NCI-H2029 (cell line): ENCODE measurements at regions not wholly inside any gene's neighbourhood (a gene's known extent, or its start where the extent isn't known, plus 50 kb on each side); places are given as distances from the start of the nearest gene placed in this dataset.
"Not testable (repeated sequence)": the region's sequence is repeated elsewhere in the genome, so short reads cannot be mapped to it uniquely, and the experiment has no call there.

ENCODE experiments used
- DNase-seq: peaks from one replicate; lab custom pipeline; 2025; lab: John Stamatoyannopoulos, UW

DNA sequence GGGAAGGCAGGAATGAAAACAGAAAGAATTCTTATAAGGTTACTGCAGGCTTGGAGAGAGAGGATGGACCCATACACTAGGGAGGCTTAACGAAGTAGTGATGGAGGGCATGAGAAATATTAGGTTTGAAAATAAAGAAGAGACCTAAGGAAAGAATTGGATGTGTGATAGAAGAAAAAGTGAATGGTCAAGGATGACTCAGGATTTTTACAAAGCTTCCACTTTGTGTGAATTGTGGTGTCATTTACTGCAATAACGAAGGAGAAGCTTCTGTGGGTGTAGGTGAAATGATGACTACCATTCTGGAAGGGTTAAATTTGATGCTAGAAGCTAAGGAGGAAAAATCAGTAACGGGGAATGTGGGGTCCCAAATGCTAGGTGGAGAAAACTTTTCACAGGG, 191.2 kb downstream of the UTRN start:
- DNase-seq = no peak

DNA sequence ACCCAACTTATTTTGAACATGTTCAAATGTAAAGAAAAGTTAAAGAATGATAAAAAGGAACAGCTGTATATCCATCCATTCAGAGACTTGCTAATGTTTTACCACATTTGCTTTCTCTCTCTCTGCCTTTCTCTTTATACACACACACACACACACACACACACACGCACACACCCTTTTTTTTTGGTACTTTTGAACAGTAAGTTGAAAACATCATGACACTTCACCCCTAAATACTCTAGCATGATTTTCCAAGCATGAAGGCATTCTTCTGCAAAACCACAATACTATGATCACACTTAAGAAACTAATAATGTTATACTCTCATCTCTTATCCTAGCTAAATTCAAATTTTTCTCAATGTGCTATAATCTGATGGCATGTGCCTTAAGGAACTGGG, 192.3 kb downstream of the UTRN start:
- DNase-seq = no peak

DNA sequence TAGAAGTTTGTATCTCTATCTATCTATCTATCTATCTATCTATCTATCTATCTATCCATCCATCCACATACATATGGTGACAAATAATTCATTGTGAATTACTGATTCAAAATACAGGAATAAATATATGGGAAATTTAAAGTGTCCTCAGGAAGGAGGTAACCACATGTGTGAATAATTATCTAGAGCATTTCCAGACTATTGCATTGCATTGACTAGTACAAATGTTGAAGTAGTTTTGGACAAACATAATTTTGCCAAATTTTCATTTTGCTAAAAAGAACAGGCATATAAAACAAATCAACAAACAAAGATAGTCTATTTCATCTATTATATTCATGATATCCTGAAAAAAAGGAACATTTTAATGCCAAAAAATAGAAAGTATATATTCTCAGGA, 192.7 kb downstream of the UTRN start:
- no peak for DNase-seq

DNA sequence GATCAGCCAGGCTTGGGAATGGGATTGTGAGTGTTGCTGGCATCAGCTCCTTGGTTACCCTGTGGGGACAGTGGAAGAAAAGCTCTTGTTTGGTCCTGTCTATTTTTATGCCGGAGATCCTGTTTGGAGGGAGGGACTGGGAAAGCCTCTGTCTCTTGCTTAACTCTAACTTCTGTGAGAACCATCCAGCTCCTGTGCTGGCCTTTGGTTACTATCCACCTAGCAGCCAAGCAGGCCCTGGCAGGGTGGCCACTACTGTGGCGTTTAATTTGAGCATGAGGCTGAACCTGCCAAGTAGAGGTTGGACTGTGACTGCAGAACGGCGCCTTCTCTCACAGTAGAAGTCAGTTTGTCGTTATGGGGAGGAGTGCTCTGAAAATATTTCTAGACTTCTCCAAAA, 193.3 kb downstream of the UTRN start:
- no peak for DNase-seq

DNA sequence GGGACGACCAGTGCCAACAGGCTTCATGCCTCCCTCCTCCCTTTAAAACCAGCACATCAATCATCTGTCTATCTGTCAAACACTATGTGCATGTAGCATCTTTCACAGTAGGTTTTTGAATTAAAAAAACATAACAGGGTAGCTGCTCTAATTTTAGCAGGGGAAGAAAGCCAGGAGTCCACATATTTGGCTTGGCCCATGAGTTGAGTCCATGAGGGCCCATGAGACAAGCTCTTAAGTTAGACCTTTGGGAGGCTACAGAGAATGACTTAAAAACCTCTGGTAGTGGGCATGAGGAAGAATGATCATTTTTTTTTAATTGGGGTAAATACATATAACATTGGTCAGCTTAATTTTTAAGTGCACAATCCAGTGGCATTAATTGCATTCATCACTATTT, 194.9 kb downstream of the UTRN start:
- no peak for DNase-seq

DNA sequence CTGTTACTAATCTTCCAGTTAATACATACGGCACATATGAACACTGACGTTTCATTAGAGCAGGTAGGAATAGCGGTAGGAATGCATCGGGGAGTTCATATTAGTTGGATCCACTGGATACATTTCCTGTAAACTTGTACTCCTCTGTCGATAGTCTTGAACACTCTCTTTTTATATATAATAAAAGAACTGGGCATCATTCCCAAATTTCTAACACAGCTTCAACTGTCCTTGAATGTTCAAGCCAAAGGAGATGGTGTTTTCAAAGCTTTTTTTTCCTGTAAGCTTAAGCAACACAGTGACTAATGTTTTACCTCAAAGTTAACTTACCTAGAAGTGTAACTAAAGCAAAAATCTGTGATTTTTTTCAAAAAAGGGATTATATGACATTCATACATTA, 195.3 kb downstream of the UTRN start:
- DNase-seq = no peak

DNA sequence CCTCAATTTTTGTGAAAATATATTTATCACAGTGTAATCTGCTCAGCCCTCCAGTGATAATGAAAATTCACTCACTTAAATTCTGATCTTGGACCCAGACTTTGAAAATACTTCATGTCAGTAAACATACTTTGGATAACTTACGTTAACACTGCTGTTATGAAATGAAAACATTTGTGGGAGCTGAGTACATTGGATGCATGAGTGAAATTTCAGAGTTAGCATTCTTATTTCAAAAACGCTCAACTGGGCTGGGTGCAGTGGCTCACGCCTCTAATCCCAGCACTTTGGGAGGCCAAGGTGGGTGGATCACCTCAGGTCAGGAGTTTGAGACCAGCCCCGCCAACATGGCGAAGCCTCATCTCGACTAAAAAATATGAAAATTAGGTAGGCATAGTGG, 196.4 kb downstream of the UTRN start:
- no peak for DNase-seq

DNA sequence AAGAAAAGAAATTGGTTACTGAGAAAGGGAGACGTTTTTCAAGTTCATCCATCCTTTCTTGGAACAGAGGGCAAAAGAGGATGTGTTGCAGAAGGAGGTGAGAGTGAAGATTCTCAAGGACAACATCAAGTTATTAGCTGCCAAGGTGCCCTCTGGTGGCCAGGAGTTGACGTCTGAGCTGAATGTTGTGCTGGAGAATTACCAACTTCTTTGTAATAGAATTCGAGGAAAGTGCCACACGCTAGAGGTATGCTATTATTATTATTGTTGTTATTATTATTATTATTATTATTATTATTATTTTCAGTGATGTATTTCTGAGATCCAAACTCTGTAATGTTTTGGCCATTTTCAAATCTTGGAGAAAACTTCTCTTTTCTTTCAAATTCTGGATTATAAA, 197.0 kb downstream of the UTRN start:
- no peak for DNase-seq

DNA sequence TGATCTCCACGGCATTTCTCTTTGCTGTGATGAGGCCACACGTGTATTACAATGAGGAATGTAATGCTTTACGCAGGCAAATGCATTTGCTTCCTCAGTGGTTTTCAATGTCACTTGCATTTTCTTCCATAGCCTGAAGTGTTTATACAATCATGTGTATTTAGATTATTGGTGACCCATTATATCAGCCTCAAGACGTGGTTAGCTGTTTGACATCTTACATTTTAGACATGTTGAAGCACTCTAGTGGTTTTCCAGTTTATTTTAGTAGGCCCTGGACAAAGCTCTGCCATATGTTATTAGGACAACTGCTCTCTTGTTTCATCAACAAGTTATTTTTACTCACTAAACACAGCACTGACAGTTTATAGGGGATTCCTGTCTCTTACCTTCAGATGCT, 200.4 kb downstream of the UTRN start:
- no peak for DNase-seq

DNA sequence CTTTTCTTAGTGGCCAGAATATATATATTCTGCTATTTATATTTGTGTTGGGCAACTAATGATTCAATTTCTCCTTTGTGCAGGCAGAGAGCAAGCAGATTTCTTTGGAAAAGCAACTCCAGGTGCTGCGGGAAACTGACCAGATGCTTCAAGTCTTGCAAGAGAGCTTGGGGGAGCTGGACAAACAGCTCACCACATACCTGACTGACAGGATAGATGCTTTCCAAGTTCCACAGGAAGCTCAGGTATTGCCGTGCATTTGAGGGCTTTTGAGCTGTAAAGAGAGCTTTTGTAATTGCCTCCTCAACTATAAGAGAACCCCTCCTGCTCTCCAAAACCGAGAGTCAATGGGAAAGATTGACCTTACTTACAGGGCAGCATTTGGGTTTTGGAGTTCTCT, 203.5 kb downstream of the UTRN start:
- no peak for DNase-seq

DNA sequence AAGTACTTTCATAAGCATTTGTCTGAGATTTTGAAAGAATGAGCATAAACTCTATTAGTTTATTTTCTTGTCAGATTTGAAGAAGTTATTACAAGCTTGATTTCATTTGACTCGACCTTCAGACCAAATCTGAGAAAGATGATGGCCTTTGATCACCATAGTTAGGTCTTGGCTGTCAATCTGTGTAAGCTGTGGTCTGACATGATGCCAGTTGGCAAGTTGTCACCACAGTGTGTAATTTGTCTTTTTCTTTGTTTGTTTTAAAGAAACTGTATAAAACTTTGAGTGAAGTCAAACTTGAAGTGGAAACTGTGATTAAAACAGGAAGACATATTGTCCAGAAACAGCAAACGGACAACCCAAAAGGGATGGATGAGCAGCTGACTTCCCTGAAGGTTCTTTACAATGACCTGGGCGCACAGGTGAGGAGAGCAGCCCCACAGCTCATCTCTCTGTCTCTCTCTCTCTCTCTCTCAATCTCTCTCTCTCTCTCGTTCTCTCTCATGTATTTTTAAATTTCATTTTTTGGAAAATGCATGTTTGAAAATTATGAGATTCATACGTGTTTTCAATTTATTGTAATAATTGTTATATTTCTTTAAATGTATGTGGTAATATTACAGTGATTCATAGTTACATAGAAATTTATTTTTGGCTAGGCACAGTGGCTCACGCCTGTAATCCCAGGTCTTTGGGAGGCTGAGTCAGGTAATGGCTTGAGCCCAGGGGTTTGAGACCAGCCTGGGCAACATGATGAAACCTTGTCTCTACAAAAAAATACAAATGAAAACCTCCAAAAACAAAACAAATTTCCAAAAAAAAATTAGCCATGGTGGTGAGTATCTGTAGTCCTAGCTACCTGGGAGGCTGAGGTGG, 208.1 kb downstream of the UTRN start:
- no peak for DNase-seq

DNA sequence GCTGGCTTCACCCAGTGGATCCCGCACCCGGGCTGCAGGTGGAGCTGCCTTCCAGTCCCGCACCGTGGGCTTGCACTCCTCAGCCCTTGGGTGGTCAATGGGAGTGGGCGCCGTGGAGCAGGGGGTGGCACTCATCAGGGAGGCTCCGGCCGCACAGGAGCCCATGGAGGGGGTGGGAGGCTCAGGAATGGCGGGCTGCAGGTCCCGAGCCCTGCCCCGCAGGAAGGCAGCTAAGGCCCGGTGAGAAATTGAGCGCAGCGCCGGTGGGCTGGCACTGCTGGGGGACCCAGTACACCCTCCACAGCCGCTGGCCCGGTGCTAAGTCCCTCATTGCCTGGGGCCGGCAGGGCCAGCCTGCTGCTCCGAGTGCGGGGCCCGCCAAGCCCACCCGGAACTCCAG, 209.9 kb downstream of the UTRN start:
- DNase-seq = not testable (repeated sequence)

DNA sequence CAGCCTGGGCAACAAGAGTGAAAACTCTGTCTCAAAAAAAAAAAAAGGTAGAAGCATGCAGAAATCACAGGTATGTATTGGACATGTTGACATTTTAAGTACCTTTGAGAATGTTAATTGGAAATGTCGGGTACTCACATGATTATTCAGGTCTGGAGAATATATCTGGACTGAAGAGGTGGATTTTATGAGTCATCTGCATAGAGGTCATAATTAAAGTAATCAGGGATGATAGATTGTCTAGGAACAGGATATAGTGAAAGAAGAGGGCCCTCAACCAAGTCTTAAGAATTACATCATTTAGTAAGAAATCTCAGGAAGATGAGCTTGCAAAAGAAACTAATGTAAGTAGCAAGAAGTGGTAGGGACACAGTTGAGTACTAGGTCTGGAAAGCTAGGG, 212.5 kb downstream of the UTRN start:
- no peak for DNase-seq

DNA sequence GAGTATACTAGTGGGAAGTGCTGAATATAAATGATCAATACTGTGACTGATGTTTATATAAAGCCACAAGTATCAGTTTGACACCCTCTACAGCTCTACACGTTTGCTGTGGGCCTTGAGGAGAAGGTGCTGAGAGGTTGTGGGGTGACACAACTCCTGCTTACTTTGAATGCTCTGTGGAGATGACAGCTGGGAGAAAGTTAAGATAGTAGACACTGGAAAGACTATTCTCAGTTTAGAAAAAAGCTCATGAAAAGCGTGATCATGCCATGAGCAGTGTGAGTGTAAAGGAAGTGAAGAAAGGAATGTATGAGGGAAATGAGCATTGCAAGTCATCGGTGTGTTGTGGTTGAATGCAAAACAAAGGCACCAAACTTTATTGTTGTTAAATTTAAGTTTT, 215.8 kb downstream of the UTRN start:
- no peak for DNase-seq

DNA sequence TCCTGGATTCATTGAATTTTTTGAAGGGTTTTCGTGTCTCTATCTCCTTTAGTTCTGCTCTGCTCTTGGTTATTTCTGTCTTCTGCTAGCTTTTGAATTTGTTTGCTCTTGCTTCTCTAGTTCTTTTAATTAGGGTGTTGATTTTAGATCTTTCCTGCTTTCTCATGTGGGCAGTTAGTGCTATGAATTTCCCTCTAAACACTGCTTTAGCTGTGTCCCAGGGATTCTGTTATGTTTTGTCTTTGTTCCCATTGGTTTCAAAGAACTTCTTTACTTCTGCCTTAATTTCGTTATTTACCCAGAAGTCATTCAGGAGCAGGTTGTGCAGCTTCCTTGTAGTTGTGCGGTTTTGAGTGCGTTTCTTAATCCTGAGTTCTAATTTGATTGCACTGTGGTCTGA, 220.1 kb downstream of the UTRN start:
- DNase-seq = not testable (repeated sequence)

DNA sequence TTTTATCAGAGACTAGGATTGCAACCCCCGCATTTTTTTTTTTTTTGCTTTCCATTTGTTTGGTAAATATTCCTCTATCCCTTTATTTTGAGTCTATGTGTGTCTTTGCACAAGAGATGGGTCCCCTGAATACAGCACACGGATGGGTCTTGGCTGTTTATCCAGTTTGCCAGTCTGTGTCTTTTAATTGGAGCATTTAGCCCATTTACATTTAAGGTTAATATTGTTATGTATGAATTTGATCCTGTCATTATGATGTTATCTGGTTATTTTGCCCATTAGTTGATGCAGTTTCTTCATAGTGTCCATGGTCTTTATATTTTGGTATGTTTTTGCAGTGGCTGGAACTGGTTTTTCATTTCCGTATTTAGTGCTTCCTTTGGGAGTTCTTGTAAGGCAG, 220.9 kb downstream of the UTRN start:
- DNase-seq = not testable (repeated sequence)

DNA sequence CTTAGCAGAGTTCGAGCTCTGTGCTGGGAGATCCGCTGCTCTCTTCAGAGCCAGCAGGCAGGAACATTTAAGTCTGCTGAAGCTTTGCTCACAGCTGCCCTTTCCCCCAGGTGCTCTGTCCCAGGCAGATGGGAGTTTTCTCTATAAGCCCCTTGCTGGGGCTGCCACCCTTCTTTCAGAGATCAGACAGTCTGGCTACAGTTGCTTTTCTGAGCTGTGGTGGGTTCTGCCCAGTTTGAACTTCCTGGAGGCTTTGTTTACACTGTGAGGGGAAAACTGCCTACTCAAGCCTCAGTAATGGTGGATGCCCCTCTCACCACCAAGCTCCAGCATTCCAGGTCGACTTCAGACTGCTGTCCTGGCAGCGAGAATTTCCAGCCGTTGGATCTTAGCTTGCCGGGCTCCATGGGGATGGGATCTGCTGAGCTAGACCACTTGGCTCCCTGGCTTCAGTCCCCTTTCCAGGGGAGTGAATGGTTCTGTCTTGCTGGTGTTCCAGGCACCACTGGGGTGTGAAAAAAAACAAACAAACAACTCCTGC, 222.7 kb downstream of the UTRN start:
- not testable (repeated sequence) for DNase-seq

DNA sequence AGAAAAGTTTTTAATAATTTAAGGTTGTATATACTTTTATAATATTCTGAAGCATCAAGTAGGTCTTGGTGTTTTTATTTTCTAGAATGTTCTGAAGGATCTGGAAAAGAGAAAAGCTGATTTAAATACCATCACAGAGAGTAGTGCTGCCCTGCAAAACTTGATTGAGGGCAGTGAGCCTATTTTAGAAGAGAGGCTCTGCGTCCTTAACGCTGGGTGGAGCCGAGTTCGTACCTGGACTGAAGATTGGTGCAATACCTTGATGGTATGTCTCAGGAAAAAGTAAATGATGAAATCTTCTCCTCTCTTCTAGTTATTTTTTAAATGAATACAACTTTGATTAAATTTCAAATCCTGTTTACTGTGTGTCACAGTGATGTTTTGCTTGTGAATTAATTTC, 225.7 kb downstream of the UTRN start:
- no peak for DNase-seq

DNA sequence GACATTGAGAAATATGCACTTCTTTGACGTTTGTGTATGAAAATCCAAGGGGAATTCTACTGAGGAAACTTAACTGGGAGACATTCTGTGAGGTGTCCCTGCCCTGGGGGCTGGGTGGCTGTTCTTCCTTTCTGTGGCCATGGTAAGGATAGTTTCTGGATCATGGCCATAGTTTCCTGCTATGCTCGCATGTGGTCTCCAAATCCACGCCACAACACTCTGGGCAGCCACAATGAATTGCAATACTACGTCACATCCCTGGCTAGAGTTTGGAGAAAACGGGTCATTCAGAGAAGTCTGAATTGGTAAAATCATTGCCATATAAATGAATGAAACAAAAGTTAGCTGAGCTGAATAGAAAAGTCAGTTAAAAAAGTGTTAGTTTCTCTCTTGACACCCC, 230.6 kb downstream of the UTRN start:
- no peak for DNase-seq

DNA sequence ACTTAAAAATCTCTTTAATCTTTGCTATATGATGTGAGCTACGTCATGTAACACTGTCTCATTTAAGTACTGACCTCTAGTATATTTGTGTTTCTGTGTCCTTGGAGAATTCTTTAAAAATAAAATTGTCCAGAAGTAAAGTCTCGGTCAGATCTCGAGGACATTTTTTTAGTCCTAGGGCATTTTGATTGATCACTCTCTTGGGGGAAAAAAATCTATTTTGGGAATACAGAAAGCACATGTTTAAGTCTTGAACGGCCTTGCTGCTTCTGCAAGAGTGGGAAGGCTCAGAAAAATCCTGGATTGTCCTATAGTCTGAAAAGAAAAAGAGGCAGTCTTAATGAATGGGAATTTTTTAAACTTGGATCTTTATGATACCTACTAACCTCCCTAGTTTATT, 234.3 kb downstream of the UTRN start:
- DNase-seq = no peak

DNA sequence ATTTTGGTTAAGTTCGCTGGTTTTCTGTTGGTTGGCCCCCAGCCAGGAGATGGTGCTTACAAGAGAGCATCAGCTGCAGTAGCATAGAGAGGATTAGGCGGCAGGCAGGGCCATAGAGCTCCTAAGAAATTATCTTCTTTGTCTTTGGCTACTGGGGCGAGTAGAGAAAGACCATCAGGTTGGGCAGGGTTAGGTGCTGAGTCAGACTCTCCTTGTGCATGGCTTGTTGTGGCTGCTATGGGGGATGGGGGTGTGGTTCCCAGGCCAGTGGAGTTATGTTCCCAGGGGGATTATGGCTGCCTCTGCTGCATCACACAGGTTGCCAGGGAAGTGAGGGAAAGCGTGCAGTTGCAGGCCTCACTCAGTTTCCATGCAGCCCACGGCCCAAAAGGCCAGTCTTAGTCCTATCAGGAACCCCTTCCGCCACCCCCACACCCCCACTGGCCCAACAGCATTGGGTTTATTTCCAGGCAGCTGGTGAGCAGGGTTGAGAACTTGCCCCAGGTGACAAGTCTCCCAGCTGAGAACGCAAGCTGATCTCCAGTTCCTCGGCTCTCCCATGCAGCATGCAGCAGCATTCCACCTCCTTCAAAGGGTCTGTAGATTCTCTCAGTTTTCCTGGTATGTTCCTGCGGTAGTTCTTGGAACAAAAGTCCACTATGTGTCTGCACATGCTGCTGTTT, 243.7 kb downstream of the UTRN start:
- DNase-seq = no peak

DNA sequence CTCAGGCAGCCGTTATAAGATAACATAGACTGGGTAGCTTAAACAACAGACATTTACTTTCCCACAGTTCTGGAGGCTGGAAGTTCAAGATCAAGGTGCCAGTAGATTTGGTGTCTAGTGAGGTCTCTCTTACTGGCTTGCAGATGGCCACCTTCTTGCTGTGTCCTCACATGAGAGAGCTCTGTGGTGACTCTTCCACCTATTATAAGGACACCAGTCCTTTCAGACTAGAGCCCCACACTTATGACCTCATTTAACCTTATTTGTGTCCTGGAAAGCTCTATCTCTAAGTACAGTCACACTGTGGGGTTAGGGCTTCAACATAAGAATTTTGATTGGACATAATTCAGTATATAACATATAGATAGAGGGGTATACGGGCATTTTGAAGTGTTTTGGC, 245.0 kb downstream of the UTRN start:
- DNase-seq = no peak

DNA sequence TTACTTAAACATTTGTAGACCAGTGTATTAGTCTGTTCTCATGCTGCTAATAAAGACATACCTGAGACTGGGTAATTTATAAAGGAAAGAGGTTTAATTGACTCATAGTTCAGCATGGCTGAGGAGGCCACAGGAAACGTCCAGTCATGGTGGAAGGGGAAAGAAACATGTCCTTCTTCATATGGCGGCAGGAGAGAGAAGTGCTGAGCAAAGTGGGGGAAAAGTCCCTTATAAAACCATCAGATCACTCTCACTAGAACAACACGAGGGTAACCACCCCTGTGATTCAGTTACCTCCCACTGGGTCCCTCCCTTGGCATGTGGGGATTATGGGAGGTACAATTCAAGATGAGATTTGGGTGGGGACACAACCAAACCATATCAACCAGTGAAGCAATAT, 247.1 kb downstream of the UTRN start:
- not testable (repeated sequence) for DNase-seq
